ENCODE measurements at regions not wholly inside any gene's neighbourhood (a gene's known extent, or its start where the extent isn't known, plus 50 kb on each side); places are given as distances from the start of the nearest gene placed in this dataset.
A peak's percentile ranks its signal among the peaks of the same experiment; 100 is the strongest.

DNA sequence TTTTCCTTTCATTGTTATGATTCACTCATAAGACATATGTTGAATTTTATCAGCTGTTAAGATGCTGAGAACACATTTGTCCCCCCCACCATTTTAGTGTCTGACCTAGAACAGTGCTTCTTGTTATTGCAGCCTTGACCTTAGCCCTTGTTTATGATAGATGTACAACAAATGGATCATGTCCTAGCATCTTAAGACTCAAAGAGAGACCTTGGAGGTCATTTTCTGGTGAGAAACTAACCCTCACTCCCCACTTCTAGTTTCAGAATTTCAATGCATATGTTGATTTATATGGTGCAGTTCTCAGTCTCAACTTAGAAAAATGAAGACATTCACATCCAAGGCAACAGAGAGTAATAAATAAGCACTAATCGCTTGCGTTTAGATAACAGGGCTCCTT is 391.2 kb downstream of the AEBP2 start:
- Mint-ChIP-seq H3K9me3 (peaks cover 17% of the 10 kb centered on the region), H3K4me1 (ENCODE audit: low read depth) (peaks cover 9% of the 10 kb centered on the region), H3K4me3 (no peak overlapping the region), H3K36me3 (ENCODE audit: low read depth) (no peaks in the 10 kb centered on the region), H3K27ac (no peak overlapping the region), H3K27me3 (ENCODE audit: low read depth) (no peaks in the 10 kb centered on the region)
- intact Hi-C loops (cut with micrococcal nuclease), result loop anchor here (5.0 kb wide), 1 partner anchor 93 kb away; no protein-coding TSS in a partner anchor
- CTCF ChIA-PET, result no interaction called here
- no peak for DNase-seq

DNA sequence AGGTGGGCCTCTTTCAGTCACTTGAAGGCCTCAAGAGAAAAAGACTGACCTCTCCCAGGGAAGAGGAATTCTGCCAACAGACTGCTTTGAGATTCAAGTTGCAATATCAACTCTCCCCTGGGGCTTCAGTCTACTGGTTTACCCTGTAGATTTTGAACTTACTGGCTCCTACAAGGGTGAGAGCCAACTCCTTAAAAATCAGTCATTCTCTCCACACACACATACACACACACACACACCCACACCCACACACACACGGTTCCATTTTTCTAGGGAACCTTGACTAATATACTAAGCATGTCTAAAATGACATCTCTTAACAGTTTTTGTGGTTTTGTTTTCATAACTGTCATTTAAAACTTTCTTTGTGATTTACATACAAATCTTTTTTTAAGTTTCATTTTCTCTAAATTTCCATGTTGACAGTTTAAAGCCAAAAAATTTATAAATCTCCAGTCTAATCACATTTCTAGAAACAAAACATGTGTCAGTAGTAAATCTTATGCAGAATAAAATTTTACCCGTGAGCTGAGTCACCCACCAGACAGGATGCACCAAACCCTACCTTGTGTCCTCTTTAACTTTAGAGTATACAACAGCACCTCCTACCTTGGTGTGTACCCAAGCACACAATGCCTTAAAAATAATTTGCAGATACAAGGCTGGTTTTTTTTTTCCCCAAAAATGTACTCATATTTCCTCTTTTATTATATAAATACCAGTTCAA is 394.6 kb downstream of the AEBP2 start:
- no peak overlapping the region for H3K27ac Mint-ChIP-seq

DNA sequence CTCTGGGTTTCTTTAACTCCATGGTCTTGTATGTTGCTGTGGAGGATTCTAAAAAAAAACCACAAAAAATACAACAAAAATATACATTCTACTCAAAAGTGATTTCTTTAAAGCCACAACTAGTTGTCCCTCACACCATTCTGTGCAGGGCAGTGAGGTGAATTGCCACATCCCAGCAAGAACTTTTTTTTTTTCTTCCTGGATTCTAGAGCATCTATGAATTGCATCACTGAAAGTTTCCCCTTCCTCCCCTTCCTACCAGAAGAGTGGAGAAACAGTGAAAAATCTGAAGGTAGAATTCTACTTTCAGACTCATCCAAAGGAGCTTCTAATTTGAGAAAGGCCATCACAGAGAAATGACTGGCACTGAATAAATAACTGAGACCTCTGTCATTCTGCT is 395.3 kb downstream of the AEBP2 start:
- H3K9me3 Mint-ChIP-seq, result peaks cover 3% of the 10 kb centered on the region
- no peak for DNase-seq
- H3K27ac Mint-ChIP-seq, result no peak overlapping the region
- CTCF ChIA-PET, result interaction anchor here (1.6 kb wide), 1 partner anchor 77 kb away, joined by 4 read pairs; no protein-coding TSS in a partner anchor
- H3K4me1 Mint-ChIP-seq (ENCODE audit: low read depth), result peaks cover 9% of the 10 kb centered on the region
- intact Hi-C loops (cut with micrococcal nuclease), result loop anchor here (1.0 to 5.0 kb wide), 4 partner anchors 34 to 156 kb away; no protein-coding TSS in a partner anchor
- H3K4me3 Mint-ChIP-seq, result no peak overlapping the region
- H3K36me3 Mint-ChIP-seq (ENCODE audit: low read depth), result no peaks in the 10 kb centered on the region
- peaks cover 3% of the 10 kb centered on the region for H3K27me3 Mint-ChIP-seq (ENCODE audit: low read depth)

More for the DNA sequence above, 394.6 kb downstream of the AEBP2 start:
- H3K27me3 Mint-ChIP-seq (ENCODE audit: low read depth), result peaks cover 3% of the 10 kb centered on the region
- CTCF ChIA-PET, result interaction anchor here (1.6 kb wide), 1 partner anchor 76 kb away, joined by 4 read pairs; no protein-coding TSS in a partner anchor
- H3K36me3 Mint-ChIP-seq (ENCODE audit: low read depth), result no peaks in the 10 kb centered on the region
- H3K9me3 Mint-ChIP-seq, result peaks cover 4% of the 10 kb centered on the region
- intact Hi-C loops (cut with micrococcal nuclease), result loop anchor here (1.0 to 5.0 kb wide), 4 partner anchors 33 to 156 kb away; no protein-coding TSS in a partner anchor
- H3K4me1 Mint-ChIP-seq (ENCODE audit: low read depth), result peaks cover 9% of the 10 kb centered on the region
- peak; percentile 12 for DNase-seq
- no peak overlapping the region for H3K4me3 Mint-ChIP-seq

DNA sequence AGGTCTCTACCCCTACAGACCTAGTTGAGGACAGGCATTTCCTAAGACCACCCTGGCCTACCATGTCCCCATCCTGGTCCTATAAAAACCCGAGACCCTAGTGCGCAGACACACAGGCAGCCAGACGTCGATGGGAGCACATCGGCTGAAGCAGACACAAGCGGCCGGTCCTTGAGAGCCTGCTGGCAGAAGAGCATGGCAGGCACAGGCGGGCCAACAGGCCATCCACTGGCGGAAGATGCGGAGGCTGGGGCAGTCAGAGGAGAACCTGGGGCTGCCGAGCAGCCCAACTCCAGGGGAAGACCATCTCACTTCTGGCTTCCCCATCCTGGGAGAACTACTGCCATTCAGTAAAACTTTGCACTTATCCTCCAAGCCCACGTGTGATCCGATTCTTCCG is 396.8 kb downstream of the AEBP2 start:
- Mint-ChIP-seq H3K36me3 (ENCODE audit: low read depth) (no peaks in the 10 kb centered on the region), H3K27ac (no peak overlapping the region), H3K9me3 (peaks cover 3% of the 10 kb centered on the region), H3K4me3 (no peak overlapping the region), H3K4me1 (ENCODE audit: low read depth) (peaks cover 4% of the 10 kb centered on the region), H3K27me3 (ENCODE audit: low read depth) (peaks cover 3% of the 10 kb centered on the region)
- CTCF ChIA-PET, result no interaction called here
- DNase-seq, result no peak
- intact Hi-C loops (cut with micrococcal nuclease), result no loop called here

DNA sequence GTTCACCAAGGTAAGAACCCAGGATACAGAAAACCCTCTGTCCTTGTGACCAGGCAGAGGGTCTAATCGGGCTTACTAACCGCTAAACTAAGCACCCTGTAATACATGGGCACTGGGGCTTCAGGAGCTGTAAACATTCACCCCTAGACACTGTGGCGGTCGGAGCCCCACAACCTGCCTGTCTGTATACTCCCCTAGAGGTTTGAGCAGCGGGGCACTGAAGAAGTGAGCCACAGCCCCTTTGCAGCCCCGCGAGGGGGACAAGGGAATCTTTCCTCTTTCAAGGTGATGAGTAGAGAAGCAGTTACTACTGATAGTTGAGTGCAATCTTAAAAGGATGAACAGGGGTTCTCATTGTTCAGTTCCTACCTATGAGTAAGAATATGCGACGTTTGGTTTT is 397.2 kb downstream of the AEBP2 start:
- intact Hi-C loops (cut with micrococcal nuclease), result no loop called here
- CTCF ChIA-PET, result no interaction called here
- peaks cover 4% of the 10 kb centered on the region for H3K4me1 Mint-ChIP-seq (ENCODE audit: low read depth)

DNA sequence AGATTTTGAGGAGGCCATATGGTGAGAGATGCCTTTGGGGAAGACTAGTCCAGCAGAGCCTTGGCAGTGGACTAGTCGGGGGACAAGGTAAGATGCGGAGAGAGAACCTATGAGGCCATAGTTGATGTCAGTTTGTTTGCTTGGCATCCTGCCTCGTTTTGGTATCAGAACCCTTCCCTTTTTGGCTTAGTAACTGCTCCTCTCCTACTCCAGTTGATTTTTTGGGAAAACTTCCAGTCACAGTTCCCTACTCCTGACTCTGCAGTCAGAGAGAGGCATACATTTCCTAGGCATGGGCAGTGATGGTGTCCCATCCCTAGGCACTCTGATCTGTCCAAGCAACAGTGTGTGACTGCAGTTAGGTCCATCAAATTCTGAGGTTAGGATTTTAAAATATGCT is 398.3 kb downstream of the AEBP2 start:
- Mint-ChIP-seq H3K4me3 (no peak overlapping the region), H3K9me3 (peaks cover 3% of the 10 kb centered on the region), H3K4me1 (ENCODE audit: low read depth) (peaks cover 4% of the 10 kb centered on the region), H3K27ac (no peak overlapping the region), H3K27me3 (ENCODE audit: low read depth) (peaks cover 3% of the 10 kb centered on the region), H3K36me3 (ENCODE audit: low read depth) (no peaks in the 10 kb centered on the region)
- intact Hi-C loops (cut with micrococcal nuclease), result no loop called here
- CTCF ChIA-PET, result no interaction called here
- no peak for DNase-seq

More for the DNA sequence above, 397.2 kb downstream of the AEBP2 start:
- Mint-ChIP-seq H3K27ac (no peak overlapping the region), H3K36me3 (ENCODE audit: low read depth) (no peaks in the 10 kb centered on the region), H3K27me3 (ENCODE audit: low read depth) (peaks cover 3% of the 10 kb centered on the region), H3K9me3 (peaks cover 3% of the 10 kb centered on the region), H3K4me3 (no peak overlapping the region)
- DNase-seq, result no peak

DNA sequence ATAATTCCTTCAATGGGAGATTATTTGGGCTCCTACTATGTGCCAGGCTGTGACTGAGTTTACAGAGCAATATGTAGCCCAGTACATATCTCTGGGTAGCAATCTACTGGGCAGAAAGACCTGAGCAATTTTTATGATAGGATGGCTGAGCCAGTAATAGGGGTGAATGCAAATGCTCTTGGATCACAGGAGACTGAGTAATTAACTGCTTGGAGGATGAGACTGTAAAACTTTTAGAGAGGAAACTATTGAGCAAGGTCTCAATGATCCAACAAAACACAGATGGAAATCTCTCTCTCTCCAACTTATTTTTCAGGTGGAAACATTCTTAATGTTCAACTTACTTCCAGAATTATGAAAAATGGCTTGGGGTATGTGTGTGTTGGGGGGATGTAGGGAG is 402.2 kb downstream of the AEBP2 start:
- Mint-ChIP-seq H3K9me3 (peaks cover 2% of the 10 kb centered on the region), H3K4me3 (no peak overlapping the region), H3K36me3 (ENCODE audit: low read depth) (no peaks in the 10 kb centered on the region), H3K27me3 (ENCODE audit: low read depth) (peaks cover 4% of the 10 kb centered on the region), H3K4me1 (ENCODE audit: low read depth) (no peaks in the 10 kb centered on the region), H3K27ac (no peak overlapping the region)
- DNase-seq, result no peak
- CTCF ChIA-PET, result no interaction called here
- intact Hi-C loops (cut with micrococcal nuclease), result no loop called here

DNA sequence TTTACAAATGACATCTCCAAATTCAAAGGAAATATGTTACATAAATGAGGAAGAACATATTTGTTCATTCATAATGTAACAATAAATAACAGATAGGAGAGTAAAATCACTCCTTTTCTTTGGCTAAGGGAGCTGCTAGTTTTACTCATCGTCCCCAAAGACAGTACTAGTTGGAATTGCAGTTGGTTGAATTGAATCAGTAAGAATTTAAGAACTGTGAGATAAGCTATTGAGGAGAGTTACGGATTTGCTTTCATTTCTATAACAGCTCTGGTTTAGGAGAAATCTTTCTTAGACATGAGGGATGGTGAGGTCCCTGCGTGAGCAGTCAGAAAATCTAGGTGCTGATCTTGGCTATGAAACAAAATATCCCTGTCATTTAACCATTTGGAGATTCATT is 402.8 kb downstream of the AEBP2 start:
- Mint-ChIP-seq H3K27ac (no peak overlapping the region), H3K4me3 (no peak overlapping the region), H3K9me3 (peaks cover 2% of the 10 kb centered on the region), H3K4me1 (ENCODE audit: low read depth) (no peaks in the 10 kb centered on the region), H3K27me3 (ENCODE audit: low read depth) (peaks cover 6% of the 10 kb centered on the region), H3K36me3 (ENCODE audit: low read depth) (no peaks in the 10 kb centered on the region)
- intact Hi-C loops (cut with micrococcal nuclease), result no loop called here
- DNase-seq, result no peak
- CTCF ChIA-PET, result interaction anchor here (0.6 kb wide), 1 partner anchor 106 kb away, joined by 3 read pairs; no protein-coding TSS in a partner anchor

DNA sequence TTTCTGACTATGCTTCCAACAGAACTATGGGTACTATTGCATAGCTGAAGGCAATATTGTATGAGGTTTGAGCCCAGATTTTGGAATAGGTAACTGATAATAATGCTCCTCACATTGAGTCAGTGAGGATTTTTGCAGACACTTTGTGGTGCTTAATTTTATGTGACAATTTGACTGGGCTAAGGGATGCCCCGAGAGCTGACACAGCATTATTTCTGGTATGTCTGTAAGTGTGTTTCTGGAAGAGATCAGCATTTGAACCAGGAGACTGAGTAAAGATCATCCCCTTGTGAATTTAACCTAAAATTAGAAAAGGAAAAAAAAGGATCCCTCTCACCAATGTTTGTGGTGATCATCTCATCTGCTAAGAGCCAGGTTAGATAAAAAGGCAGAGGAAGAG is 404.9 kb downstream of the AEBP2 start:
- no peak overlapping the region for H3K27ac Mint-ChIP-seq
- H3K9me3 Mint-ChIP-seq, result no peaks in the 10 kb centered on the region
- H3K36me3 Mint-ChIP-seq (ENCODE audit: low read depth), result no peaks in the 10 kb centered on the region
- peaks cover 3% of the 10 kb centered on the region for H3K27me3 Mint-ChIP-seq (ENCODE audit: low read depth)
- H3K4me1 Mint-ChIP-seq (ENCODE audit: low read depth), result no peaks in the 10 kb centered on the region
- no peak for DNase-seq
- CTCF ChIA-PET, result interaction anchor here (0.7 kb wide), 1 partner anchor 1192 kb away, joined by 3 read pairs; no protein-coding TSS in a partner anchor
- no peak overlapping the region for H3K4me3 Mint-ChIP-seq
- intact Hi-C loops (cut with micrococcal nuclease), result no loop called here

DNA sequence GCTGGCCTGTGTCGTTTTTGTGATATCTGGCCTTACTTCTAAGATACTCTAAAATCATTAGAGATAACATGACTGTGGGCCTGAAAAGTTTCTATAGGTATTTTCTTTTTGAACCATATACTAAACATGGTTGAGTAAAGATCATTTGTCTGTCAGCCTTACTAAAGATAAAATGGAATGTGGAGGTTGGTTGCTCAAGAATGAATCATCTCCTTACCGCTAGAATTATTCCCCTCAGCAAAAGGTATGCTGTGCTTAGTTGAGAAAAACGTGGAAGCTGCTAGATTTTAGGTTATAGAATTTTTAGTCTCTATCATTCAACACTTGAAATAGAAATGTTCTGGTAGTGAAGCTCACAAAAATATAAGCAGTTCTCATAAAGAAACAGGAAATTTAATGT is 407.3 kb downstream of the AEBP2 start:
- Mint-ChIP-seq H3K27me3 (ENCODE audit: low read depth) (peaks cover 3% of the 10 kb centered on the region), H3K4me1 (ENCODE audit: low read depth) (no peaks in the 10 kb centered on the region), H3K36me3 (ENCODE audit: low read depth) (no peaks in the 10 kb centered on the region), H3K9me3 (peaks cover 7% of the 10 kb centered on the region), H3K27ac (no peak overlapping the region), H3K4me3 (no peak overlapping the region)
- intact Hi-C loops (cut with micrococcal nuclease), result no loop called here
- DNase-seq, result no peak
- CTCF ChIA-PET, result no interaction called here

DNA sequence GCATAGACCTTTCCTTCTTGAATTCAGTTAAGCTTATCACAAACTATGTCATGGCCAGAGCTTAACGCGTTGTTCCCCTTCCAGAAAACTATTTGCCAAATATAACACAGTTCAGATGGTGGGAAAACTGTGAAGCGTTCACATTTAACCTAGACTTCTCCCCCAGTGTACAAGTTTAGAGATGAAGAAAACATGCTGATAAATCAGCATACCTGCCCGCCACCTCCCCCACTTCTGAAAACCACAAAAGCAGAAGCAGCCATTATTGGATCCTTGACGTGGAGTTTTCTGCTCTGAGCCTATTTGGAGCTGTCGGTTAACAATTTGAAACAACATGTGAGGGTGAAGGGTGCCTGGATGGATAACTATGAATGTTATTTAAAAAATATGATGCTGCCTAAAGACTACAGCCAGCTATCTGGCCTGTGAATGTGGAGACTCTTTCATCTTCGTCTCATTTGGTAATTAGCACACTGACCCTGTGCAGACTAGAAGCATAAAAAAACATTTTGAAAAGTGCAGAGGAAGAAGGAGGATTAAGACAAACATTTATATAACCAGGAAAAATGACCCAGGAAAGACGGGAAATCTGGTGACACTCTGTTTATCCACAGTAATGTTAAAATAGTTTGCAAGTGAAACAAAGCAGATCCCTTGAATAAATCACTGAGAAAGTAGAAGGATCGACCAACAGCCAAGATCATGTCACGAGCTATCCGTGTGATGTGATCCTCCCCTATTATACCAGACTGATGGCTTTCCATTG is 408.2 kb downstream of the AEBP2 start:
- DNase-seq, result no peak
- Mint-ChIP-seq H3K27ac (no peak overlapping the region), H3K27me3 (ENCODE audit: low read depth) (peaks cover 3% of the 10 kb centered on the region), H3K36me3 (ENCODE audit: low read depth) (no peaks in the 10 kb centered on the region), H3K9me3 (peaks cover 7% of the 10 kb centered on the region), H3K4me1 (ENCODE audit: low read depth) (no peaks in the 10 kb centered on the region), H3K4me3 (no peak overlapping the region)
- CTCF ChIA-PET, result no interaction called here
- intact Hi-C loops (cut with micrococcal nuclease), result no loop called here

DNA sequence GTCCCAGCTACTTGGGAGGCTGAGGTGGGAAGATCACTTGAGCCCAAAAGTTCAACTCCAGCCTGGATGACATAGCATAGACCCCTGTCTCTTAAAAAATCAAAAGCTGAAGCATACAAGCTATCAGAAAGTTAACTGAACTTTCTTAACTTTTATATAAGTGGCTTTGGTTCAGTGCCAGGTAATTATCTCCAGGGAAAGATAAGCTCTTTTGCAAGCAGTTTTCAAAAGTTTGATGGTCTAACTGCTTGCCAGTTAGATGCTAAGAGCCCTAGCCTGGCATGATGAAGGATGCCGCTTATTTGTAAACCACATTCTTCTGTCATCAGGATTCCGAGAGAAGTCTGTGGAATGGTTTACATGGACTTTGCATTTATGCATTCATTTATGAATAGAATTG is 409.1 kb downstream of the AEBP2 start:
- CTCF ChIA-PET, result no interaction called here
- intact Hi-C loops (cut with micrococcal nuclease), result no loop called here
- H3K27ac Mint-ChIP-seq, result no peak overlapping the region
- peaks cover 7% of the 10 kb centered on the region for H3K9me3 Mint-ChIP-seq
- H3K27me3 Mint-ChIP-seq (ENCODE audit: low read depth), result peaks cover 3% of the 10 kb centered on the region
- no peak for DNase-seq
- H3K4me3 Mint-ChIP-seq, result no peak overlapping the region
- no peaks in the 10 kb centered on the region for H3K4me1 Mint-ChIP-seq (ENCODE audit: low read depth)
- H3K36me3 Mint-ChIP-seq (ENCODE audit: low read depth), result no peaks in the 10 kb centered on the region

DNA sequence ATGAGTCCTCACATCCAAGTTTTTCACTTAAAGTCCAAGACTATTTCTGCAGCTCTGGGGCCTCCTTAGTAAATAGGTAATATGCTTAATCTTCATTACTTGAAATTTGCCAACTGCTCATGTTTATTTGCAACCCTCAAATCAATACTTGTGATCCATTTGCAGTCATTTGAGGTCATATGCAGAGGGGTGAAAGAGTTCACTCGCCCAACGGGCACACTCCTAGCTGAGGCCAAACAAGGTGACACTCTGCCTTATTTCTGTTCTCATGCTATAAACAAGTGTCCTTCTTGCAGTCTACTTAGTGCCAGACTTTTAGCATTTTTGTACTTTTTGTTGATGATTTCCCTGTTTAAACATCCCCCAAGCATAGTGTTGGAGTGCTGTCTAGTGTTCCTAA is 409.9 kb downstream of the AEBP2 start:
- intact Hi-C loops (cut with micrococcal nuclease), result no loop called here
- peaks cover 3% of the 10 kb centered on the region for H3K27me3 Mint-ChIP-seq (ENCODE audit: low read depth)
- H3K4me1 Mint-ChIP-seq (ENCODE audit: low read depth), result no peaks in the 10 kb centered on the region
- no peaks in the 10 kb centered on the region for H3K36me3 Mint-ChIP-seq (ENCODE audit: low read depth)
- H3K9me3 Mint-ChIP-seq, result peaks cover 7% of the 10 kb centered on the region
- no peak overlapping the region for H3K27ac Mint-ChIP-seq
- CTCF ChIA-PET, result no interaction called here
- H3K4me3 Mint-ChIP-seq, result no peak overlapping the region
- DNase-seq, result no peak
